ENCODE measurements at regions not wholly inside any gene's neighbourhood (a gene's known extent, or its start where the extent isn't known, plus 50 kb on each side); places are given as distances from the start of the nearest gene placed in this dataset.

DNA sequence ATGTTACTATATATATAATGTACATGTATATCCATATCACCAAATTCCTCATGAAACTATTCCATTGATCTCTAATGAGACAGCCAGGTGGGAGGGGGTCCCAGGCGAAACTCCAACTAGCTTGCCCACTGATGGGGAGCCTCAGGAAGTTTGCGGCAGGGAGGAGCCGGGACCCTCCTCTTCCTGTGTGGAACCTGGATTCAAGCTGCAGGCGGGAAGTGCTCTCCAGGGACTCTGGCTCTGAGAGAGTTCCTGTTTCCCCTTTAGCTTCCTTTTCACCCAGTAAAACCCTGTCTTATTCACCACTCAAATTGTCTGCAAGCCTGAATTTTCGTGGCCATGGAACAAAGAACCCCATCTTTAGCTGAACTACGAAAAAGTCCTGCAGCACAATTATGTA, 152.2 kb downstream of the OPN5 start:
- DNase-seq = no peak
- Histone ChIP-seq H3K4me3 (no peak overlapping the region), H3K36me3 (ENCODE audit: low read depth) (no peaks in the 10 kb centered on the region), H3K79me2 (ENCODE audit: low read depth) (no peaks in the 10 kb centered on the region), H3K4me2 (no peak overlapping the region), H3K4me1 (replicated peaks; ENCODE audit: insufficient read depth) (no peaks in the 10 kb centered on the region), H4K20me1 (ENCODE audit: insufficient read depth) (no peaks in the 10 kb centered on the region), H3K9me2 (ENCODE audit: insufficient read depth) (no peaks in the 10 kb centered on the region), H3F3A (ENCODE audit: insufficient read depth, low read depth) (no peaks in the 10 kb centered on the region), H2AFZ (no peak overlapping the region), H3K27me3 (ENCODE audit: insufficient read depth, low read depth) (no peaks in the 10 kb centered on the region), H3K9me3 (ENCODE audit: insufficient read depth, low read depth) (no peaks in the 10 kb centered on the region), H3K27ac (no peak overlapping the region)
- intact Hi-C loops (cut with micrococcal nuclease; ENCODE audit: unreplicated experiment) = no loop called here
- CTCF ChIA-PET = no interaction called here
- TF ChIP-seq EZH2 (IDR thresholded peaks at IDR 0.05; ENCODE audit: low read depth) = no peak
- TF ChIP-seq, protein P1, sequence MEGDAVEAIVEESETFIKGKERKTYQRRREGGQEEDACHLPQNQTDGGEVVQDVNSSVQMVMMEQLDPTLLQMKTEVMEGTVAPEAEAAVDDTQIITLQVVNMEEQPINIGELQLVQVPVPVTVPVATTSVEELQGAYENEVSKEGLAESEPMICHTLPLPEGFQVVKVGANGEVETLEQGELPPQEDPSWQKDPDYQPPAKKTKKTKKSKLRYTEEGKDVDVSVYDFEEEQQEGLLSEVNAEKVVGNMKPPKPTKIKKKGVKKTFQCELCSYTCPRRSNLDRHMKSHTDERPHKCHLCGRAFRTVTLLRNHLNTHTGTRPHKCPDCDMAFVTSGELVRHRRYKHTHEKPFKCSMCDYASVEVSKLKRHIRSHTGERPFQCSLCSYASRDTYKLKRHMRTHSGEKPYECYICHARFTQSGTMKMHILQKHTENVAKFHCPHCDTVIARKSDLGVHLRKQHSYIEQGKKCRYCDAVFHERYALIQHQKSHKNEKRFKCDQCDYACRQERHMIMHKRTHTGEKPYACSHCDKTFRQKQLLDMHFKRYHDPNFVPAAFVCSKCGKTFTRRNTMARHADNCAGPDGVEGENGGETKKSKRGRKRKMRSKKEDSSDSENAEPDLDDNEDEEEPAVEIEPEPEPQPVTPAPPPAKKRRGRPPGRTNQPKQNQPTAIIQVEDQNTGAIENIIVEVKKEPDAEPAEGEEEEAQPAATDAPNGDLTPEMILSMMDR (conservative IDR thresholded peaks at IDR 0.05) = no peak
- POLR2A ChIA-PET (ENCODE audit: unreplicated experiment) = interaction anchor here (0.7 kb wide), 1 partner anchor 1795 kb away, joined by 9 read pairs; no protein-coding TSS in a partner anchor
- no TSS peak for BruUV-seq (replicated peaks)

GRCh38 chr6:47932575-47932974, 150.7 kb downstream of the OPN5 start:
- Histone ChIP-seq H3K4me3 (no peak overlapping the region), H2AFZ (no peak overlapping the region), H4K20me1 (ENCODE audit: insufficient read depth) (no peaks in the 10 kb centered on the region), H3K36me3 (ENCODE audit: low read depth) (no peaks in the 10 kb centered on the region), H3K9me3 (ENCODE audit: insufficient read depth, low read depth) (no peaks in the 10 kb centered on the region), H3K79me2 (ENCODE audit: low read depth) (no peaks in the 10 kb centered on the region), H3K27me3 (ENCODE audit: insufficient read depth, low read depth) (no peaks in the 10 kb centered on the region), H3K27ac (no peak overlapping the region), H3K9me2 (ENCODE audit: insufficient read depth) (no peaks in the 10 kb centered on the region), H3K4me2 (no peak overlapping the region), H3K4me1 (replicated peaks; ENCODE audit: insufficient read depth) (no peaks in the 10 kb centered on the region), H3F3A (ENCODE audit: insufficient read depth, low read depth) (no peaks in the 10 kb centered on the region)
- intact Hi-C loops (cut with micrococcal nuclease; ENCODE audit: unreplicated experiment) = no loop called here
- ChIA-PET CTCF (no interaction called here), POLR2A (ENCODE audit: unreplicated experiment) (no interaction called here)
- DNase-seq = no peak
- TF ChIP-seq EZH2 (IDR thresholded peaks at IDR 0.05; ENCODE audit: low read depth) = no peak
- TF ChIP-seq, protein P1 (conservative IDR thresholded peaks at IDR 0.05) = no peak
- BruUV-seq (replicated peaks) = no TSS peak

DNA sequence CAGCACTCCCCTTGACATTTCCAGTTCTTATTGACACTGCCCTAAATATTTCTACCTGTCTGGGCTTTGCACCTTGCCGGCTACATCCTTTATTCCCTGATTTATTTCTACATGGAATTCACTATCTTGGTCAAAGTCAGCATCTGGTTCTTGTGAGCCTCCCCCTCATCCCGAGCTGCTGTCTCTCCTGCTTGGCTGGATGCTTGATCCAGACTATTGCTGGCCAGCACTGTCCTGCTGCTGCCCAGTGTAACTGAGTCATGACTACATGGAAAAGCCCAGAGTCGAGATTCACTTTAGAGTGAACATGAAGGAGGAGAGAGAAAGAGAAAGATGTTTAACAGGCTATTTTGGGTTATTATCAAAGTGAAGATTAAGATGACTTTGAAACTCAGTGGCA, 142.2 kb downstream of the OPN5 start:
- Histone ChIP-seq H3K4me3 (no peak overlapping the region), H3K4me2 (no peak overlapping the region), H3K36me3 (ENCODE audit: low read depth) (no peaks in the 10 kb centered on the region), H3K27me3 (ENCODE audit: insufficient read depth, low read depth) (no peaks in the 10 kb centered on the region), H3K9me2 (ENCODE audit: insufficient read depth) (no peaks in the 10 kb centered on the region), H3K4me1 (replicated peaks; ENCODE audit: insufficient read depth) (no peaks in the 10 kb centered on the region), H3K27ac (no peak overlapping the region), H4K20me1 (ENCODE audit: insufficient read depth) (no peaks in the 10 kb centered on the region), H3K9me3 (ENCODE audit: insufficient read depth, low read depth) (no peaks in the 10 kb centered on the region), H3F3A (ENCODE audit: insufficient read depth, low read depth) (no peaks in the 10 kb centered on the region), H3K79me2 (ENCODE audit: low read depth) (no peaks in the 10 kb centered on the region), H2AFZ (no peak overlapping the region)
- ChIA-PET CTCF (no interaction called here), POLR2A (ENCODE audit: unreplicated experiment) (no interaction called here)
- BruUV-seq (replicated peaks) = no TSS peak
- DNase-seq = no peak
- no peak for TF ChIP-seq EZH2 (IDR thresholded peaks at IDR 0.05; ENCODE audit: low read depth)
- TF ChIP-seq, protein P1 (conservative IDR thresholded peaks at IDR 0.05) = no peak
- intact Hi-C loops (cut with micrococcal nuclease; ENCODE audit: unreplicated experiment) = no loop called here

All from PC-9 (cell line).